ENCODE measurements at regions not wholly inside any gene's neighbourhood (a gene's known extent, or its start where the extent isn't known, plus 50 kb on each side); places are given as distances from the start of the nearest gene placed in this dataset.

DNA sequence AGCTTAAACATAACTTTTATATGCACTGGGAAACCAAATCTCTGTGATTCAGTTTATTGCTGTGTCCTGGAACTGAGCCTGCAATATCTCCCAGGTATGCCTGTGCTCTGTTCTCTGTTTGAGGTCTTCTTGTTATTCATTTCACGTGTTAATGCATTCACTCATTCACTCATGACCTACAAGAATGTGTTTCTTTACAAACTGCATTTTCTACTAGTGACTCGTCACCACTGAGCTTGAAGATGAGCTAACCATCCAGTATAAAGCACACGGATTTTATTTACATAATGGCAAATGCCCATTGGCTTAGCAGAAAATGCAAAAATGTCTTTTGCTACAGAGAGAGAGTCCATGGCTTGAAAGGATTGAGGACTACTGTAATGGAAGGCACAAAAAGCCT lies 75.0 kb upstream of the DUSP10 start:
- no peak for ATAC-seq
- 66 to 69% methylated on average over 3 of the region's 3 CpGs for WGBS, 2 donors
- Histone ChIP-seq H3K27me3 (no peaks in the 10 kb centered on the region), H3K9me3 (no peaks in the 10 kb centered on the region), H3K4me3 (no peak overlapping the region), H3K36me3 (no peaks in the 10 kb centered on the region), H3K27ac (no peak overlapping the region), H3K4me1 (peaks cover 0 to 4% (median 0%) of the 10 kb centered on the region in 3 donors)
- DNase-seq, result no peak
- TF ChIP-seq, protein P1, sequence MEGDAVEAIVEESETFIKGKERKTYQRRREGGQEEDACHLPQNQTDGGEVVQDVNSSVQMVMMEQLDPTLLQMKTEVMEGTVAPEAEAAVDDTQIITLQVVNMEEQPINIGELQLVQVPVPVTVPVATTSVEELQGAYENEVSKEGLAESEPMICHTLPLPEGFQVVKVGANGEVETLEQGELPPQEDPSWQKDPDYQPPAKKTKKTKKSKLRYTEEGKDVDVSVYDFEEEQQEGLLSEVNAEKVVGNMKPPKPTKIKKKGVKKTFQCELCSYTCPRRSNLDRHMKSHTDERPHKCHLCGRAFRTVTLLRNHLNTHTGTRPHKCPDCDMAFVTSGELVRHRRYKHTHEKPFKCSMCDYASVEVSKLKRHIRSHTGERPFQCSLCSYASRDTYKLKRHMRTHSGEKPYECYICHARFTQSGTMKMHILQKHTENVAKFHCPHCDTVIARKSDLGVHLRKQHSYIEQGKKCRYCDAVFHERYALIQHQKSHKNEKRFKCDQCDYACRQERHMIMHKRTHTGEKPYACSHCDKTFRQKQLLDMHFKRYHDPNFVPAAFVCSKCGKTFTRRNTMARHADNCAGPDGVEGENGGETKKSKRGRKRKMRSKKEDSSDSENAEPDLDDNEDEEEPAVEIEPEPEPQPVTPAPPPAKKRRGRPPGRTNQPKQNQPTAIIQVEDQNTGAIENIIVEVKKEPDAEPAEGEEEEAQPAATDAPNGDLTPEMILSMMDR (IDR thresholded peaks at IDR 0.05), result no peak
- no peak for FAIRE-seq
- intact Hi-C loops (cut with DNase I), result no loop called here

DNA sequence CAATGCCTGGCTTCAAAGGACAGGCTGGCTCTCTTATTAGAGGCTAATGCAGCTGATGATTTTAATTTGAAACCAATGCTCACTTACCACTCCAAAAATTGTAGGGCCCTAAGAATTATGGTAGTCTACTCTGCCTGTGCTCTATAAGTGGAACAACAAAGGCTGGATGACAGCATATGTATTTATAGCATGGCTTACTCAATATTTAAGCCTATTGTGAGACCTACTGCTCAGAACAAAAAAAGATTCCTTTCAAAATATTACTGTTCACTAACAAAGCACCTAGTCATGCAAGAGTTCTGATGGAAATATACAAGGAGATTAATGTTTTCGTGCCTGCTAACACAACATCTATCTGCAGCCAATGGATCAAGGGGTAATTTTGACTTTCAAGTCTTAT lies 73.8 kb upstream of the DUSP10 start:
- no peak for ATAC-seq
- WGBS, 2 donors, result 89 to 96% methylated on average over 1 of the region's 1 CpG
- no peak overlapping the region for H3K27ac ChIP-seq
- H3K9me3 ChIP-seq, result no peaks in the 10 kb centered on the region
- H3K27me3 ChIP-seq, result no peaks in the 10 kb centered on the region
- DNase-seq, result no peak
- peaks cover 0 to 4% (median 0%) of the 10 kb centered on the region in 3 donors for H3K4me1 ChIP-seq
- no peaks in the 10 kb centered on the region for H3K36me3 ChIP-seq
- no peak for FAIRE-seq
- TF ChIP-seq, protein P1 (IDR thresholded peaks at IDR 0.05), result no peak
- intact Hi-C loops (cut with DNase I), result no loop called here
- no peak overlapping the region for H3K4me3 ChIP-seq

DNA sequence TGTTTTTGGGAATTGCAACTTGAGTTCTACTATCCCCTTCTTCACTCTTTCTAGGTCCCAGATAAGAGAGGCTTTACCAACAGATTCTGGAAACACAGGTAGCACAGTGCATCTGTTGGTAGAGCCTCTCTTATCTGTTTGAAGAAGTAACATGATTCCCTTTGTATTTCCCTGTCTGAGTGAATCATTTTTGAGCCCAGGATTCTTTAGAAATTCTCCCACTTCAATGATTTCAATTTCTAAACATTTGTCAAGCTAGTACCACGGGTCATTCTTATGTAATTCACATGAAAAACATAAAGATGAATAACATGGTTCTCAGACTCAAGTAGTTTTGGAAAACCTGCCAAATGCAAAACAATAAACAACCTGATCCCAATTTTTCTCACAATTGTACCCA lies 72.0 kb upstream of the DUSP10 start:
- intact Hi-C loops (cut with DNase I), result no loop called here
- no peaks in the 10 kb centered on the region for H3K9me3 ChIP-seq
- H3K27me3 ChIP-seq, result no peaks in the 10 kb centered on the region
- TF ChIP-seq, protein P1 (IDR thresholded peaks at IDR 0.05), result no peak
- FAIRE-seq, result no peak
- H3K36me3 ChIP-seq, result no peaks in the 10 kb centered on the region
- no peak overlapping the region for H3K27ac ChIP-seq
- H3K4me1 ChIP-seq, result peaks cover 0 to 4% (median 0%) of the 10 kb centered on the region in 3 donors
- H3K4me3 ChIP-seq, result no peak overlapping the region
- no peak for DNase-seq
- 66 to 83% methylated on average over 1 of the region's 1 CpG for WGBS, 2 donors
- no peak for ATAC-seq

DNA sequence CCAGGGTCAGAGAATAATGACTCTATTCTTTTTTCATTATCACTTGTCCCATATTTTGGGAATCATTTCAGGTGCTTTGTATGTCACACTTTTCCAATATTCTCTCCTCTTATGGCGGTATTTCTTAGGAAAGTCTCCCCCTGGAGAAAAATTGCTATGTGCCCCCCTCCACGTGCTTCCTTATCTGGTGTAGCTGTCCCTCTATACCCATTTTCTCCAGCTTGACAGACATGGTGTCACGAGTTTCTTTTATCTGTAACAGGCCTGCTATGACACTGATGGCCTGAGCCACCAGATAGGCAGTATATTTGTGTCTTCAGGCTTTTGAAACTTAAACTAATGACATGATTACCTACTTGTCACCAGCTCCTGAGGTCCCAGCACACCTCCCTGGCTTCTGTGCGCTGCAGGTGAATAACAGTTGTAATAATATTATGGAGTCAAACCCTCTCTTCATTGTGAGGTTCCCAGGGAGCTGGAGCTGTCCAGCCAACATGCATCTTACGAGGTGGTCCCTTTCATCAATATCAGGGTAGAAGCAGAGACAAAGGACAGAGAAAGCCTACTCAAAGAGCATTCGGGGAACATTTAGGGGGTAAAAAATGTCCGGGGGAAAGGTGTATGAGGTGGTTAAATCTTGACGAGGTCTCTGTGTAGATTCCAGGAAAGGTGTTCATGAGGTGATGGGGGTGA lies 71.2 kb upstream of the DUSP10 start:
- Histone ChIP-seq H3K36me3 (no peaks in the 10 kb centered on the region), H3K9me3 (no peaks in the 10 kb centered on the region), H3K4me3 (no peak overlapping the region), H3K4me1 (peaks cover 0 to 4% (median 0%) of the 10 kb centered on the region in 3 donors), H3K27ac (peak overlapping the region in 1 of 4 donors; percentile 4), H3K27me3 (no peaks in the 10 kb centered on the region)
- intact Hi-C loops (cut with DNase I), result no loop called here
- no peak for DNase-seq
- no peak for ATAC-seq
- 74 to 75% methylated on average over 8 of the region's 8 CpGs for whole genome bisulfite sequencing, 2 donors
- TF ChIP-seq, protein P1 (IDR thresholded peaks at IDR 0.05), result no peak
- no peak for FAIRE-seq

DNA sequence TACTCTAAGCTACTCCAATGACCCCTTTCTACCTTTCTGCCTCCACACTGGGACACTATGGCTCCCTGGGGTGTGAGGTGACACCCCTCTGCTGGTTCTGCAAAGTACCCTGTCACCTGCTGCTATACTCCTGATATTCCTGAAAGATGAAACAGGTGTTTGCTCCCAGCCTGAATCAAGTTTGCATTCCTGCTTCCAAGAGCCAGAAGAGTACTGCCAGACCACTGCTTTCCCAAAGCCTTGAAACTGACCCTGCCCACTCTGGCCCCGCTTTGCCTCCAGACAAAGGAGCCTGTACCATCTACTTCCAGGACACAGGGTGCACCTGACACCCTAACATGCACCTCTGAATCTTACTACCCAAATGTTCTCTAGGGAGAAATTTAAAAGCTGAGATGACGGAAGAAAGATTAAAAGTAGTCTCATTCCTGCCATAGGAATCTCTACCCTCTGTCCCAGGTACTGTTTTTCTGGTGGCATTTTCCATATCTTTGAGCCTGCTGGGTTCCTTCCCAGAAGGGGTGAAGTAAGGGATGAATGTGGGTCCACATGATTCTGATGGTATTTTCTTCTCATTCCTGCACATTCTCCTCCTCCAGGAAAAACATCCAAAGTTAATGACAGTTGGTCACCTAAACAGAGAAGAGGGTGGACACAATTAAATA lies 70.3 kb upstream of the DUSP10 start:
- no peaks in the 10 kb centered on the region for H3K27me3 ChIP-seq
- ATAC-seq (peak; percentile 77 to 93 (median 87)), FAIRE-seq (no peak), DNase-seq (peak in 4 of 6 donors; percentile 35 to 56 (median 36))
- no peaks in the 10 kb centered on the region for H3K36me3 ChIP-seq
- TF ChIP-seq, protein P1 (IDR thresholded peaks at IDR 0.05), result no peak
- WGBS, 2 donors, result 45 to 51% methylated on average over 2 of the region's 2 CpGs
- H3K9me3 ChIP-seq, result no peaks in the 10 kb centered on the region
- no peak overlapping the region for H3K4me3 ChIP-seq
- H3K27ac ChIP-seq, result peak overlapping the region in 1 of 4 donors; percentile 4
- intact Hi-C loops (cut with DNase I), result no loop called here
- H3K4me1 ChIP-seq, result peaks cover 0 to 4% (median 1%) of the 10 kb centered on the region in 3 donors
